ENCODE measurements at regions not wholly inside any gene's neighbourhood (a gene's known extent, or its start where the extent isn't known, plus 50 kb on each side); places are given as distances from the start of the nearest gene placed in this dataset.
"Not testable (repeated sequence)": the region's sequence is repeated elsewhere in the genome, so short reads cannot be mapped to it uniquely, and the experiment has no call there.

GRCh38 chr15:59892985-59893384, 111.1 kb upstream of the FOXB1 start:
- TF ChIP-seq CEBPB (IDR thresholded peaks at IDR 0.05; ENCODE audit: borderline replicate concordance, low read depth, low read length) (no peak), EHMT2 (IDR thresholded peaks at IDR 0.05; ENCODE audit: borderline replicate concordance, low read depth, low read length) (peak; percentile 59; the same call in 1 of the 2 replicates), MIER2 (CRISPR knock-in tag; IDR thresholded peaks at IDR 0.05) (peak; percentile 93), WIZ (CRISPR knock-in tag; IDR thresholded peaks at IDR 0.05) (0 out of 2 replicates have a peak, but pooled peaks have one; percentile 48), REST (IDR thresholded peaks at IDR 0.05; ENCODE audit: borderline replicate concordance in 1 of 2, low read depth in 1 of 2, low read length in 2 of 2) (peak; percentile 62 to 93), ZFX (CRISPR knock-in tag; IDR thresholded peaks at IDR 0.05; ENCODE audit: low read depth) (no peak)
- Histone ChIP-seq H3K27me3 (ENCODE audit: control insufficient read depth in 1 of 2, insufficient read depth in 2 of 2, low read length in 2 of 2) (no peaks in the 10 kb centered on the region), H2AFZ (ENCODE audit: low read length) (no peak overlapping the region), H3K4me2 (ENCODE audit: low read depth, low read length) (no peak overlapping the region), H3K27ac (ENCODE audit: extremely low read length, insufficient read depth, low read length) (no peak overlapping the region), H3K9me3 (ENCODE audit: low read length) (no peaks in the 10 kb centered on the region), H3K4me3 (replicated peaks in 1 of 3; ENCODE audit: insufficient read depth in 1 of 3, low read depth in 2 of 3, low read length in 3 of 3) (no peak overlapping the region), H3K36me3 (replicated peaks in 1 of 2; ENCODE audit: control insufficient read depth in 1 of 2, insufficient read depth in 2 of 2, low read length in 2 of 2) (no peaks in the 10 kb centered on the region), H3K4me1 (ENCODE audit: insufficient read depth, low read length) (no peaks in the 10 kb centered on the region), H3K79me2 (ENCODE audit: insufficient read depth, low read length) (no peaks in the 10 kb centered on the region), H3K9ac (ENCODE audit: insufficient read depth, low read depth, low read length) (no peak overlapping the region), H4K20me1 (ENCODE audit: insufficient read depth, low read length) (no peaks in the 10 kb centered on the region)
- POLR2A ChIA-PET, result no interaction called here
- CTCF ChIA-PET (ENCODE audit: low intra/inter-chr PET ratio, low total read pairs), result no interaction called here
- in situ Hi-C loops (cut with HindIII; ENCODE audit: extremely low pct_ligation_motif_present, low pct_unique_long_range_greater_than_20kb) (no loop called here), intact Hi-C loops (cut with micrococcal nuclease; ENCODE audit: unreplicated experiment) (no loop called here)
- FAIRE-seq (no peak), ATAC-seq (no peak), DNase-seq (ENCODE audit: low spot score) (no peak)
- no TSS peak for BruUV-seq (replicated peaks)
- 0% methylated on average over 1 of the region's 1 CpG for WGBS (ENCODE audit: low lambda C conversion rate)

GRCh38 chr15:59887870-59888269, 116.2 kb upstream of the FOXB1 start:
- CTCF ChIA-PET (ENCODE audit: low intra/inter-chr PET ratio, low total read pairs); intact Hi-C loops (cut with micrococcal nuclease; ENCODE audit: unreplicated experiment); H3K79me2 ChIP-seq (ENCODE audit: insufficient read depth, low read length); H4K20me1 ChIP-seq (ENCODE audit: insufficient read depth, low read length); H3K4me2 ChIP-seq (ENCODE audit: low read depth, low read length); H3K27me3 ChIP-seq (ENCODE audit: control insufficient read depth in 1 of 2, insufficient read depth in 2 of 2, low read length in 2 of 2); FAIRE-seq; ATAC-seq; BruUV-seq (replicated peaks); H3K4me3 ChIP-seq (replicated peaks in 1 of 3; ENCODE audit: insufficient read depth in 1 of 3, low read depth in 2 of 3, low read length in 3 of 3); H3K36me3 ChIP-seq (replicated peaks in 1 of 2; ENCODE audit: control insufficient read depth in 1 of 2, insufficient read depth in 2 of 2, low read length in 2 of 2); POLR2A ChIA-PET; H3K9me3 ChIP-seq (ENCODE audit: low read length); H3K27ac ChIP-seq (ENCODE audit: extremely low read length, insufficient read depth, low read length); H2AFZ ChIP-seq (ENCODE audit: low read length); H3K4me1 ChIP-seq (ENCODE audit: insufficient read depth, low read length); in situ Hi-C loops (cut with HindIII; ENCODE audit: extremely low pct_ligation_motif_present, low pct_unique_long_range_greater_than_20kb); H3K9ac ChIP-seq (ENCODE audit: insufficient read depth, low read depth, low read length); DNase-seq (ENCODE audit: low spot score): not testable (repeated sequence)
- 0% methylated on average over 1 of the region's 1 CpG for WGBS (ENCODE audit: low lambda C conversion rate)
